Urothelium cell line (cell line): ENCODE measurements at regions not wholly inside any gene's neighbourhood (a gene's known extent, or its start where the extent isn't known, plus 50 kb on each side); places are given as distances from the start of the nearest gene placed in this dataset.
"Not testable (repeated sequence)": the region's sequence is repeated elsewhere in the genome, so short reads cannot be mapped to it uniquely, and the experiment has no call there.

Source experiments
- DNase-seq: peaks from one replicate; pipeline ENCODE4 v3.0.0; 2011; ENCODE audit warnings: low spot score, mixed read lengths
- FAIRE-seq: peaks from 2 replicates; lab custom pipeline; 2011; peaks lifted over from hg19 to GRCh38; lab: Jason Lieb, UNC

DNA sequence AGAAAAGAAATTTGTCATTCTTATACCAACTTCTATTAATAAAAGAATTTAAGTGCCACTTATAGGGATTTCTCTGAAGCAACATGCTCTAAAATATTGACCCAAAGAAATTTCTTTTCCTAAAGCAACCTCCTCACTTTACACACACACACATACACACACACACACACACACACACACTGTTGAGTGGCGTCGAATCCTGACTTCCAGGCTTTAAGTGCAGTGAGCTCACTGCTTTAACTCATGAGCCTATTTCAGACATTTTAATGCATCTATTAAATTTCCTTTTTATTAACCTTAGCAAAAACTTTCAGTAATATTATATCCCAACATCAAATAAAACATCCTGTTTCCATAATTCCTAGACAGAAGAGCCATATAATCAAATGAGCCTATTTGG is 229.1 kb upstream of the ACVR2A start:
- DNase-seq (no peak), FAIRE-seq (no peak)

DNA sequence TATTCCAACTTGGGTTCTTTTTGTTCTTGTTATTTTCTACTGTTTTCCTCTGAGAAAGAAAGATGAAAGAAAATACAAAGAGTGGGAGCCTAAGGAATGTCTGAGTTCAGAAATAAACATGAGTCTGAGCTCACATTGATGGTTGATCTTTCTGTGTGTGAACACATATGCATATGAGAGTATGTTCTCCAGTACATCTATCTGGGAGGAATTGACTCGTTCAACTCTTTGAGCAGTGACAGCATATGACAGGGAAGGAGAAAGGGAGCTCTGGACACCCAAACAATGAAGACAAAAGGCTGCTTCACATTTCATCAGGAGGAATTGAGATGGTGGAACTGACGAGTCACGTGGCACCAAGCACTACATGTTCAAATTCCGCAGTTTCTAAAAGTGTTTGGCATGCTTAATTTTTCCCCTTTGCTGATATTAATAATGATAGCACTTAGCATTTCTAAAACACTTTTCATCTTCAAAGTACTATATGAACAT is 229.8 kb upstream of the ACVR2A start:
- DNase-seq, result no peak
- FAIRE-seq, result no peak

DNA sequence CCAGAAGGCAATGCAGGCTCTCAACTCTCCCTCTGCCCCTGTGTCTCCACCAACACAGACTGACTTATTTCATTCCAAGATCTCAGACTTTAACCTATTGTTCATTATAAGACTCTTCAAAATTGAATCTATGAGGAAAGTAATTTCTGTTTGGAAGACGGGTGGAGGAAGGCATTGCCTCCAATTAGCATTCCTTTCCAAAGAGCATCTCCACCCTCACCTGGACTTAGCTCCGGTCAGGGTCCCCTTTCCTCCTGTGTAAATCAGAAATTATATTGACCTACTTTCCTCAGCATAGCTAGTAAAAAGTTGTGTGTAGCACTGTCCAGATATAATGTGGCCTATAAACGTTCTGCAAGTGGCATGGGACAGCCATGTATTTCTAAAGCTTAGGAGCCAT is 230.4 kb upstream of the ACVR2A start:
- FAIRE-seq (no peak), DNase-seq (no peak)

DNA sequence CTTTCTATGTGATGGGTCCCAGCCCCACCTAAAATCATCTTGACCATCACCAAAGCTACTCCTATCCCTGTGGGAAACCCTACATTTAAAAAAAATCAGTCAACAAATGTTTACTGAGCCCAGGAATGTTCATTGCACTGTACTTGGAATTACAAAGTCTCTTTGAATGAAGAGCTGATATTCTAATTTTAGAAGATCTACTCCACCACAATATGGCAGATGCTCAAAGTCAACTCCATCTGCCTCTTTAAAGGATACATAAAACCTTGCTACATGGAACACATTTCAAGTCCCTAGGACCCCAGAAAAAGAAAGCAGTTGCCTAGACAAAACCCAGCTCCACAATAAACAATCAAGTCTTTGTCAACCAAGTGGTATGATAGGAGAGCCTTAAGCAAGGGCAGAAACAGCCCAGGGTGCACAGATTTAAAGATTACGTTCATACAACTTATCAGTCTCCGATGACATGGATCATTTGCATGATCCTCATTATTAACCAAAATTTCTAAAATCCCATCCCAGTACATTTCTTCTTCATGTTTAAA is 234.3 kb upstream of the ACVR2A start:
- DNase-seq (no peak), FAIRE-seq (no peak)

DNA sequence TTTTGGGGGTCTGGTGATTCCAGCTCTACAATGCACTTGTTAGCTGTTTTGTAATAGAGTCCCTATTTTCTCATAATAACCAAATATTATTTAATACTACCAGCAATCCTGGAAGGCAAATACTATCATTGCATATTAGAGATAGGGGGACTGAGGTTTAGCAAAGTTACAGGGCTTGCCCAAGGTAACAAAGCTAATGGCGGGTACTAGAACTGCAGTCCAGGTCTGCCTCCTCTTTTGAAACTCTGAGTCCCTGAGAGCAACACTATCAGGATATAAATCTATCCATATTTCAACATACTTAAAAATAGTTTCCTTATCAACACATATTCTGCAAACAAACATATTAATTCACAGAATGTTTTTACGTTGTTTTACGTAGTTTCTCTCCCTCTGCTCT is 235.5 kb upstream of the ACVR2A start:
- DNase-seq (no peak), FAIRE-seq (no peak)

DNA sequence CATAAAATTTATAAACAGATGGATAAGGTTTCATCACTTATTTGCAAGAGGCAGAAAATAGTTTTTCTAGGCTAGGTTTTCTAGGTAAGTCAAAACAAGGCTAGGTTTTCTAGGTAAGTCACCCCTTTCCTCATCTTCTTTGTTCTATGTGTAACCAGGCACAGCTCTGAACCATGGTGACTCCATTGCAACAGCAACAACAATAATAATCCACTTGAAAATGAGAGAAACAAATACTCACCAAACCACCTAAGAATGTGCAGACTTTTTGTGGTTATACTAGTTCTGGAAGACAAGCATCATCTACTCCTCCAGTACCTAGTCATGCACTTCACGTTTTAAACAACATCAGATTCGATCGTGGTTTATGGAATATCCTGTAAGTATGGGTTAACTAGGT is 237.4 kb upstream of the ACVR2A start:
- FAIRE-seq (no peak), DNase-seq (no peak)

DNA sequence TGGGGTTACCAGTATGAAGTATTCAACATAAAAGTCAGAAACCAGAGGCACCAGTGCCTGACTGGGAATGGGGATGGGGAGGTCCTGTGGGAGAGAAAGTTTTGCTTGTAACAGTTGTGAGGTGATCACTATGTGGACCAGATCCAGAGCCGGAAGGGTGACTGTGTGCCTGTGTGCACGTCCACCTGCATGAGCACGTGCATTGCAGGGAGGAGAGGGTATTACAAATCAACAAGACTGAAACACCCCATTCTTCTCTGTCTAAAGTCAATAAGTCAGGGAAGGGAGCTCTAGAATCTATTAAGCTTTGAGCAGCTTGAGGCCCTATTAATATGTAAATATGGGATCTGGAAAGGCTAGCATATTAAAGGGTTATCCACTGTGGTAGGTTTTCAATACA is 241.0 kb upstream of the ACVR2A start:
- DNase-seq (no peak), FAIRE-seq (no peak)

DNA sequence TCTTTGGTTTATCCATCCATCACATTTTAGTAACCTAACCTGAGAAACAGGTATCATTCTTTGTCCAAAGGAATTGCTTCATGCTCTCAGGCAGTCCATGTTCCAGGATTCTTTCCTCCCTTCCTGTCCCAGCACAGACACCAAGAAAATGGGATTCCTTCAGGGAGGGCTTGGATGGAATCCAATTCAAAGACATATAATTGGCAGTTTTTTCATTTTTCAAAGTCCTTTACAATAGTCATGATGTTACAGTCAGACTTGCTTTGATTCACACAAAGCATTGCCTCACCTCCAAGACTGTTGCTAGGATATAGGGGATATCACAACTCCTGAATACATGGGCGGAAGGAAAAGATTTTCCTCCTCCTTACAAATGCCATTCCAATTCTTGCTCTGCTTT is 241.4 kb upstream of the ACVR2A start:
- no peak for FAIRE-seq
- DNase-seq, result no peak

DNA sequence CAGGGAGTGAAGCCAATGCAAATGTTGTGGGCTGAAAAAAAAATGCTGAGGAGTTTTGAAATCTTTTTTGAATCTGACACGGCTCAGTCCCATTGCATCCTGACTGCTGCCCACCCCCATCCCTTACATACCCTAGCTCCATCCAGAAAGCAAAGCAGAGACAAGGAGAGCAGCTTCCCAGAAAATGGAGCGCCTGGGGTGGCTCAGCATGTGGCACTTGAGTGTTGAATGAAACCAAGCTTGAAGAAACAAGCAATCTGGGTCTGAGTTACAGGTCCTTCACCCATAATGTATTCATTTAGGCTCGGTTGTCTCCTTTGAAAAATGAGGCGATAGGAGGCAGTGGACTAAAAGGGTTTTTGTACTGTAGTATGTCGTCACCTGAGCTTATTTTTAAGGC is 244.2 kb upstream of the ACVR2A start:
- FAIRE-seq (no peak), DNase-seq (no peak)

DNA sequence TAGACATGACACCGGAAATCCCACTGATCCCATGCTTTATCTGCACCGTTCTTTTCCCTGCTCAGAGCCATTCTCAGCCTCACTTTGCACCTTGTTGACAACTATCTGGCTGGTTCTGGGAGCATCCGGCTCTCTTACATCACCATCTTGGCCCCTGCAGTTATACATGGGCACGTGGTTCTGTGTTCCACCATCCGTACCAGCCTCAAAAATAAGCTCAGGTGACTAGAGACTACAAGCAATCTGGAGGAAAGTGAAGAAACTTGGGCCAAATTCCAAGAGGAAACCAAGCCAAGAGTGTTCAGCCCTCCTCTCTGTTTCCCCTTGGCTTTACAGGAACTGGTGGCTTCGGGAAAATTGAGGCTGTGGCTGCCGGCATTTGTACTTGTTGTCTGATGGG is 244.6 kb upstream of the ACVR2A start:
- DNase-seq (no peak), FAIRE-seq (no peak)

DNA sequence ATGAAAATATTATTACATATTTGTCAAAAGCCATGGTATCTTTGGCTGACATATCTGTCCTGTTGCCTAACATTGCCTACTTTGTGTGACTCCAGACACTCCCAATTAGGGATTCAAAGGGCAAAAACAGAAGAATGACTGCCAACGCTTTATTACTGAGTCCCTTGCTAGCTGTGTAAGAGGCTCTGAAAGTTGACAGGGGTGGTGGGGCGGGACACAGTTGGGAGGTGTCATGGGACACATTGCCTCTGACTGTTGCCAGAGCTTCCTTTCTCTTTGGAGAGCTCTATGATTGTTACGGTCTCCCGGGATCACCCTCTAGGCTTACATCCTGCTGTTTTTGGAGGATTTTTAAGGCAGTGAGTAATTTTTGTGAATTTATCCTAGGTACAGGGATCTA is 249.6 kb upstream of the ACVR2A start:
- DNase-seq, result no peak
- no peak for FAIRE-seq

DNA sequence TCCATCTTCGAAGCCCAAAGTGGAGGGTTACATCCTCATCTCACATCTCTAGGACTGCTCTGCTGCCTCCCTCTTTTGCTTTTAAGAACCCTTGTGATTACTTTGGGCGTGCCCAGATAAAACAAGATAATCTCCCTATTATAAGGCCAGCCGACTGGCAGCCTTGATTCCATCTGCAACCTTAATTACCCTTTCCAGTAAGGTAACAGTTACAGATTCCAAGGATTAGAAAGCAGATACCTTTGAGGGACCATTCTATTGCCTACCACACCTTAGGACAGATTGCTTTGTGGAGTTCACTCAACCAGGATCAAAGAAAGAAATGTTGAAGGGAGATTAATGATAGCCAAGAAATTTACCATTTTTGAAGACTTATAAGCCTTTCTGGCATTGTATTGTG is 250.8 kb upstream of the ACVR2A start:
- FAIRE-seq, result no peak

DNA sequence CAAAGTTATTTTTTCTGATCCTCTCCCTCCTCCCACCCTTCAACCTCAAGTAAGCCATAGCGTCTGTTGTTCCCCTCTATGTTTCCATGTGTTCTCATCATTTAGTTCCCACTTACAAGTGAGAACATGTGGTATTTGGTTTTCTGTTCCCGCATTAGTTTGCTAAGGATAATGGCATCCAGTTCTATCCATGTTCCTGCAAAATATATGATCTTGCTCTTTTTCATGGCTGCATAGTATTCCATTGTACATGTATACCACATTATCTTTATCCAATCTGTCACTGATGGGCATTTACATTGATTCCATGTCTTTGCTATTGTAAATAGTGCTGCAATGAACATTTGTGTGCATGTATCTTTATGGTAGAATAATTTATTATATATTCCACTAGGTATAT is 252.0 kb upstream of the ACVR2A start:
- not testable (repeated sequence) for FAIRE-seq, DNase-seq

More for the DNA sequence above, 250.8 kb upstream of the ACVR2A start:
- no peak for DNase-seq

DNA sequence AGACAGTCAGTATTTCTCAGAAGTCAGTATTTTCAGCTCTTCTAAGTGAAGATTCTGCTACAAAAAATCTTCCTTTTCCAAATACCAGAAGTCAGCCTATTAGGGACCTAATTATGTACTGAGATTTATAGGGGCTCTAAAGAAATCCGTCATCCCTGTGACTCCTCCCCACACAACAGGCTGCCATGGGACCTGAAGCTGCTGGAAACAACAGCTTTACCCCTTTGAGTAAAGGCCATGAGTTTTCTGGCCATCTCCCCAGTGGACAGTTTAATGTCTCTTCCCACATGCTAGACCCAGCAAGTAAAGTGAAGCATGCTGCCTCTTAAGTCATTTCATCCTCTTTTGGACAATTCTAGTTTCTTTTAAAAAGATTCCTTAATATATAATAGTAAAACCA is 255.7 kb upstream of the ACVR2A start:
- FAIRE-seq (no peak), DNase-seq (no peak)

DNA sequence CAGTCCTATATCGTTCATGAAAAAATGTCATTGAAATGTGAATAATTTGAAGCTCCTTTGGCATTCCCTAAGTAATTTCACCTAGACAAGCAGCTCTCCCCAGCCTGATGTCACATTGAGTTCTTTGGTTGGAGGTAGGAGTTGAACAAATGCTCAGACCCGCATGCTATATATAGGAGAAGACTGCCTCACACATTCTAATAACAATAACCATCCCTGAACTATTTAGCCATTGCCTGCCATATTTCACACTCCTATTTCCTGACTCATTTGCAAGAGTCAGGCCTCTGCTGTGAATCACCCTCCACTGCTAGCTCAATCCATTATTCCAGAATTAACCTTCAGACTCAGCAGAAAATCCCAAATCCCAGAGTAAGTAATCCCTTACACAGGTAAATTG is 256.6 kb upstream of the ACVR2A start:
- FAIRE-seq (no peak), DNase-seq (peak; percentile 20)

DNA sequence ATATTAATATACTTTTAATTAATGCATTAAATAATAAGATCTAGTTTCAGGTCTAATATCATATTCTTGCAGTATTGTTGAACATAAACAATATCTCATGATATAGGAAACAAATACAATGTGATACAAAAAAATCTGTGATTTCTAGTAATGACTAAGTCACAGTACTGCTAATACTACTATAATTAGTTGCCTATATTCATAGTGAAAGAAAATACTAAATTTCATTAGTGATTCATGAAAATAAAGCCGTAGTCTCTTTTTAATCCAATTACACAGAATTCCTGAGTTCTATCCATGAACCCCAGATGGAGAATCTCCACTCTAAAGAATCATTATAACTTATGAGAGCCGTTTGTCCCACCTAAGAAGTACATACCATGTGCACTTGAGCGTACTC is 266.3 kb upstream of the ACVR2A start:
- no peak for FAIRE-seq
- no peak for DNase-seq

DNA sequence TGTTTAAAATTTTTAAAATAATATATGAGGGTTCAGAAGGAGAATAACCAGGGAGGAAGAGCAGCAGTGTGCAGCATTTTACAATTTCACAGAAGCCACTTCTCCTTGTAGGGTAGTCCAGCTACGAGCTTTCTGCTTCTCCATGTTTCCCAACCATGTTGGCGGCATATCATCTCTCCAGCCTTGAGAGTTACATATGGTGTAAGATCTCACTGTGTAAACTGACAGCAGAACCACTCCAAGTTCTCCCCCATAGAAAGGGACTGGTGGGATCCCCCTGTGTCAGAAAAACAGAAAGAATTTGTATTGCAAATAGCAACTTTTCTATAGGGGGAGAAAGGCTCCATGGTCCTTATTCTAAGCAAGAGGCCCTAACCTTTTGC is 266.8 kb upstream of the ACVR2A start:
- FAIRE-seq, result no peak
- no peak for DNase-seq

DNA sequence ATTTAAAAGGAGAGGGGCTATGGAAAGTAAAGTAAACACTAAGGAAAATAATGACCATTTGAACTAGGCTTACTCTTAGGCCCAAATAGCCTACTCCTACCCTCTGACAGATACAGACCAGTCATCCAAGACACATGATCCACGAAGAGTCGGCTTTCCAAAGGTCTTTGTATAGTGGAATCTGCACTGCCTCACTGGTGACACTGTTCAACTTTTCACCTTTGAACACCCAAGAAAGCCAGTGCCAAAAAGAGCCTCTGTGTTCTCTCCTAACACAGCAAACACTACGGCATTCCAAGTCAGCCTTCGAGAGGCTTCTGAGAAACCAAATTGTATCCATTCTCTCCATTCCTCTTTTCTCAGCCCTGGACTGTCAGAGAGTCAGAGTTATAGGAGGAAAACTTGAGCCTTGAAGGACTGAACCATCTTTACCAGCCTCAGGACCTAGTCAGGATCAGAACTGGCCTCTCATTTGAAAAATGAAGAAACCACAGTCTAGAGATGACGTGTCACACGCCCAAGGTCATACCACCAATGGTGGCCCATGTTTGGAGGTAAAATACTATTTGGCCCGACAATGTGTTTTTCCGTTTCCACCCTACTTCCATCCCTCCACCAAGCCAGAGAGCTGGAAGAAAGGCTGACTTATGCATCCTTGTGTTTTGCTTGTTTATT is 267.4 kb upstream of the ACVR2A start:
- FAIRE-seq (no peak), DNase-seq (no peak)

DNA sequence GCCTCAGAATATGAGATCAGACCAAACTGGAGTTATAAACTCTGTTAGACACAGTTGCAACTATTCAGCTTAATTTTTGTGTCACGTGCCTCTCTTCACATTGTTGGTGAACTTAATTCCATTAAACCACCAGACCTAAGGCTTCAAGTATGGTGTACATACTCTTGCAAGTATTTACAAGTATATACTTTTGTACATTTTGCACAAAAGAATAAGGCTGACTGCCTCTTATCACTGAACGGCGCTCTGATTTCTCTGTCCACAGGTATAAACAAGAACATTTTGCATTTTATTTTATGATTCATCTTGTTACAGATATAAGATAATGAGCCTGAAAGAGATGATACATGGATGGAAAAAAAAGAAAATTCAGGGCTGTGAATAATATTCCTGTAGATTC is 269.7 kb upstream of the ACVR2A start:
- FAIRE-seq (no peak), DNase-seq (no peak)

DNA sequence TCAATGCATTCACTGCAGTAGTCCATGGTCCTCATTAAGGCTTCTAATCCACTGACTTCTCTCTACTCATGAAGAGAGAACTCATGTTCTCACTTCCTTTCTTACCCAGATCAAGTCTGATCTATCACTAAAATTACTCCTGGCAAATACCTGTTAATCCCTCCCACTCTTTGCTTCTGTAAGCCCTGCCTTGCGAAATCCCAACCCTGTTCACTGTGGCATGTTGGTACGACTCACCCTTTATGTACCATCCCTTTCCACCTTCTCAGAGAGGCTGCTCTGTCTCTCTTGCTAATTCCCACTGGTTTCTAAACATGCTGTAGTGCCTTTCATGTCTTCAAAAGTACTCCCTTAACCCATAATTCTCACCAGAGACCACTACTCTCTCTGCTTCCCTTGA is 272.2 kb upstream of the ACVR2A start:
- no peak for FAIRE-seq

DNA sequence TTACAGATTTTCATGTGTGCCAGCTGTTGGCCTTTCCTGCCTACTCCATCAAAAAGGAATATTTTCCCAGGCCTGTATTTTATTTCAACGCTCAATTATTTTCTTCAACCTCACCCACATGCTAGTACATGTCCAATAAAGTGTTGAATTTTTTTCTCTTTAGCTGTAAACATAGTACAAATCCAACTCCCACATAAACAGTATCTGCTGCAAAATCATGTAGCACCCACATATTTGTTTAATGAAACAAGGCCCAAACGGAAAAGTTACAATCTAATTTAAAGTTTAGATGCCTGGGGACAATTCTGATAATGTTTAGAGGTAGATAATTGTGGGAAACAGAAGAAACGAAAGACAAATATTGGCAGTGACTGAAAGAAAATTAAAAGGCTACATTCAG is 275.4 kb upstream of the ACVR2A start:
- FAIRE-seq, result no peak
- DNase-seq, result no peak

More for the DNA sequence above, 272.2 kb upstream of the ACVR2A start:
- no peak for DNase-seq

DNA sequence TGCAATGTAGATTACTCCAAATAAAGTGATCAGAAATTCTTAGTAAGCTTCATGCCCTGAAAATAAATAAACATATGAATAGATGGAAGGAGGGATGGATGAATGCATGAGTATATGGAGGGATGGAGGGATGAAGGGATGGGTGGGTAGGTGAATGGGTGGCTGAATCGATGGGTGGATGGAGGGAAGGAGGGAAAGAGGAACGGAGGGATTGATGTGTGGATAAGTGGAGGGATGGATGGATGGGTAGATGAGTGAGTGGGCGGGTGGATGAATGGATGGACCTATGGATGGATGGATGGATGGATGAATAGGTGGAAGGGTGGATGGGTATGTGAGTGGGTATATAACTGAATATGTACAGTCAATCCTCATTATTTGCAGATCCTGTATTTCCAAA is 276.7 kb upstream of the ACVR2A start:
- FAIRE-seq, result peak; percentile 42
- no peak for DNase-seq

DNA sequence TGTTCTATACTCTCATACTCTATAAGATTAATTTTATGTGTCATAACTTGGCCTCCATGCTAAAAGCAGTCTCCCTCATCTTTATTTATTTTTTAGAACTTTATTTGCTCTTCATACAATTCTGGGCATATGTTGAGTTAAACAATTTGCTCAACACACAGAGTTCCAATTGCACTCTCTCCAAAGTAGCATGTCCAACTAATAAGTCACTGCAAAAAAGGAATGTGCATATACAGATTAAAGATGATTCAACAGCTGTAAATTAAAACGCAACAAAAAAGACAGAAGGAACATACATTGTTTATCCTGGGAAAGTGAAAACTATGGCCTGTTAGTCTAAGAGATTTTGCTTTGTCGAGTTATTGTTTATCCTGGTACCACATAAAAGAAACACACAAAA is 277.7 kb upstream of the ACVR2A start:
- no peak for FAIRE-seq

More for the DNA sequence above, 277.7 kb upstream of the ACVR2A start:
- DNase-seq, result no peak
